ENCODE measurements at regions not wholly inside any gene's neighbourhood (a gene's known extent, or its start where the extent isn't known, plus 50 kb on each side); places are given as distances from the start of the nearest gene placed in this dataset.

DNA sequence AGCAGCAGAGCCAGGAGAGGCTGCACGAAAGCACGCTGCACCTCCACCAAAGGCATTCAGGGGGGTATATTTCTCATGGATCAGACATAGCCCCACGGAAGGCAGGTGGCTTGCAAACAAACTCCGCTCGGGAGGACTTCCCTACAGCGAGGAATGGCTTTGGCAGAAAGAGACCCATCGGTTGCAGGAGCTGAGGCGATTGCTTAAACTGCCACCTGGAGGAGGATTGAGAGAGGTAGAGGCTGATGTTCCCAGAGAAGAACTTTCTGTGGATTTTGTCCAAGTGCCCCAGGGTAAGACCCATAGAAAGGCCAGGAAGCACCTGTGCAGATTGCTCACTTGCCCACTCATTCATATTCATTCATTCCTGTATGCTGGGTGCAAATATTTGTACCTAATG lies 89.1 kb downstream of the NEUROD6 start:
- TF ChIP-seq RAD21 (conservative IDR thresholded peaks at IDR 0.05 in 1 of 2, IDR thresholded peaks at IDR 0.05 in 1 of 2) (no peak), MAFK (IDR thresholded peaks at IDR 0.05; ENCODE audit: partially characterized antibody) (no peak), POLR2A (IDR thresholded peaks at IDR 0.05; ENCODE audit: low read length) (no peak), SMC3 (IDR thresholded peaks at IDR 0.05) (no peak), JUNB (IDR thresholded peaks at IDR 0.05) (no peak), CBX2 (IDR thresholded peaks at IDR 0.05; ENCODE audit: borderline replicate concordance, low read depth) (no peak), EP300 (IDR thresholded peaks at IDR 0.05) (no peak)
- TF ChIP-seq, protein P1, sequence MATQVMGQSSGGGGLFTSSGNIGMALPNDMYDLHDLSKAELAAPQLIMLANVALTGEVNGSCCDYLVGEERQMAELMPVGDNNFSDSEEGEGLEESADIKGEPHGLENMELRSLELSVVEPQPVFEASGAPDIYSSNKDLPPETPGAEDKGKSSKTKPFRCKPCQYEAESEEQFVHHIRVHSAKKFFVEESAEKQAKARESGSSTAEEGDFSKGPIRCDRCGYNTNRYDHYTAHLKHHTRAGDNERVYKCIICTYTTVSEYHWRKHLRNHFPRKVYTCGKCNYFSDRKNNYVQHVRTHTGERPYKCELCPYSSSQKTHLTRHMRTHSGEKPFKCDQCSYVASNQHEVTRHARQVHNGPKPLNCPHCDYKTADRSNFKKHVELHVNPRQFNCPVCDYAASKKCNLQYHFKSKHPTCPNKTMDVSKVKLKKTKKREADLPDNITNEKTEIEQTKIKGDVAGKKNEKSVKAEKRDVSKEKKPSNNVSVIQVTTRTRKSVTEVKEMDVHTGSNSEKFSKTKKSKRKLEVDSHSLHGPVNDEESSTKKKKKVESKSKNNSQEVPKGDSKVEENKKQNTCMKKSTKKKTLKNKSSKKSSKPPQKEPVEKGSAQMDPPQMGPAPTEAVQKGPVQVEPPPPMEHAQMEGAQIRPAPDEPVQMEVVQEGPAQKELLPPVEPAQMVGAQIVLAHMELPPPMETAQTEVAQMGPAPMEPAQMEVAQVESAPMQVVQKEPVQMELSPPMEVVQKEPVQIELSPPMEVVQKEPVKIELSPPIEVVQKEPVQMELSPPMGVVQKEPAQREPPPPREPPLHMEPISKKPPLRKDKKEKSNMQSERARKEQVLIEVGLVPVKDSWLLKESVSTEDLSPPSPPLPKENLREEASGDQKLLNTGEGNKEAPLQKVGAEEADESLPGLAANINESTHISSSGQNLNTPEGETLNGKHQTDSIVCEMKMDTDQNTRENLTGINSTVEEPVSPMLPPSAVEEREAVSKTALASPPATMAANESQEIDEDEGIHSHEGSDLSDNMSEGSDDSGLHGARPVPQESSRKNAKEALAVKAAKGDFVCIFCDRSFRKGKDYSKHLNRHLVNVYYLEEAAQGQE (IDR thresholded peaks at IDR 0.05): no peak
- TF ChIP-seq, protein P2, sequence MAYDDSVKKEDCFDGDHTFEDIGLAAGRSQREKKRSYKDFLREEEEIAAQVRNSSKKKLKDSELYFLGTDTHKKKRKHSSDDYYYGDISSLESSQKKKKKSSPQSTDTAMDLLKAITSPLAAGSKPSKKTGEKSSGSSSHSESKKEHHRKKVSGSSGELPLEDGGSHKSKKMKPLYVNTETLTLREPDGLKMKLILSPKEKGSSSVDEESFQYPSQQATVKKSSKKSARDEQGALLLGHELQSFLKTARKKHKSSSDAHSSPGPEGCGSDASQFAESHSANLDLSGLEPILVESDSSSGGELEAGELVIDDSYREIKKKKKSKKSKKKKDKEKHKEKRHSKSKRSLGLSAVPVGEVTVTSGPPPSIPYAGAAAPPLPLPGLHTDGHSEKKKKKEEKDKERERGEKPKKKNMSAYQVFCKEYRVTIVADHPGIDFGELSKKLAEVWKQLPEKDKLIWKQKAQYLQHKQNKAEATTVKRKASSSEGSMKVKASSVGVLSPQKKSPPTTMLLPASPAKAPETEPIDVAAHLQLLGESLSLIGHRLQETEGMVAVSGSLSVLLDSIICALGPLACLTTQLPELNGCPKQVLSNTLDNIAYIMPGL (CRISPR knock-in tag; IDR thresholded peaks at IDR 0.05; ENCODE audit: borderline replicate concordance): no peak

All from A549 (cell line).